Upper lobe of left lung (tissue), 6 donors: ENCODE measurements at regions not wholly inside any gene's neighbourhood (a gene's known extent, or its start where the extent isn't known, plus 50 kb on each side); places are given as distances from the start of the nearest gene placed in this dataset.

Experiments
- ATAC-seq, 2 donors: fragments of 200-7000 bp; cut with Tn5 transposase; one replicate each; pipeline ENCODE4 v1.9.1; 2022; ENCODE audit warnings: mild to moderate bottlenecking in 2 of 2, moderate library complexity in 2 of 2; ENCODE audit not compliant: low FRiP score in 2 of 2
- DNase-seq, 2 donors: peaks; one replicate each; pipeline ENCODE4 v3.0.0-alpha.2; 2019 to 2020
- H3K27ac ChIP-seq, 4 donors: fragments of 200-600 bp; sonication (generic); one replicate each; pipeline ENCODE4 v1.5.1; 2016 to 2019
- H3K27me3 ChIP-seq, 4 donors: fragments of 200-600 bp; sonication (generic); one replicate each; pipeline ENCODE4 v1.5.1; 2017 to 2019
- H3K36me3 ChIP-seq, 4 donors: fragments of 200-600 bp; sonication (generic); one replicate each; pipeline ENCODE4 v1.5.1; 2016 to 2019
- H3K4me1 ChIP-seq, 4 donors: fragments of 200-600 bp; sonication (generic); one replicate each; pipeline ENCODE4 v1.5.1; 2018 to 2019
- H3K4me3 ChIP-seq, 4 donors: fragments of 200-600 bp; sonication (generic); one replicate each; pipeline ENCODE4 v1.5.1; 2017 to 2019; ENCODE audit warnings: mild to moderate bottlenecking in 2 of 4, moderate library complexity in 1 of 4
- H3K9me3 ChIP-seq, 4 donors: fragments of 200-600 bp; sonication (generic); one replicate each; pipeline ENCODE4 v1.5.1; 2018 to 2019
- CTCF ChIP-seq, 6 experiments: fragments of 450-650 bp in 4 of 6; fragments of 200-600 bp in 2 of 6; sonication (generic) in 2 of 6; IDR thresholded peaks; one replicate each; pipeline ENCODE4 v1.5.1; 2016 to 2019; ENCODE audit warnings: antibody characterized with exemption in 6 of 6
- EP300 ChIP-seq, 4 donors: sonication (generic); formaldehyde crosslinking; IDR thresholded peaks; one replicate each; pipeline ENCODE4 v1.5.1; 2017; ENCODE audit warnings: antibody characterized with exemption in 4 of 4, control low read depth in 2 of 4
- POLR2A ChIP-seq, 4 donors: fragments of 450-650 bp; IDR thresholded peaks; one replicate each; pipeline ENCODE4 v1.5.1; 2016 to 2017; ENCODE audit warnings: antibody characterized with exemption in 4 of 4, mild to moderate bottlenecking in 2 of 4
- POLR2AphosphoS5 ChIP-seq, 2 donors: sonication (generic); formaldehyde crosslinking; IDR thresholded peaks; one replicate each; pipeline ENCODE4 v1.5.1; 2017; ENCODE audit warnings: antibody characterized with exemption in 2 of 2
- WGBS, 2 donors: methylation state at CpG; one replicate each; pipeline ENCODE4 v1.1.5; 2017 to 2018; 5-methylcytosine and 5-hydroxymethylcytosine counted together
- donor health status: DM: no; HTN: no; CAD: no; lungs with moderate emphysema.
- donor health status: DM: no; HTN: yes; CAD: no; lungs with severe emphysema.

GRCh38 chr6:40252531-40253258, 318.4 kb upstream of the MOCS1 start:
- Histone ChIP-seq H3K36me3 (no peaks in the 10 kb centered on the region), H3K4me1 (no peaks in the 10 kb centered on the region), H3K4me3 (no peak overlapping the region), H3K27me3 (no peaks in the 10 kb centered on the region), H3K9me3 (no peaks in the 10 kb centered on the region), H3K27ac (no peak overlapping the region)
- no peak for DNase-seq
- ATAC-seq: no peak
- no peak for TF ChIP-seq CTCF (IDR thresholded peaks at IDR 0.05)
- TF ChIP-seq POLR2AphosphoS5 (IDR thresholded peaks at IDR 0.05): no peak
- no peak for TF ChIP-seq EP300 (IDR thresholded peaks at IDR 0.05)
- TF ChIP-seq POLR2A (IDR thresholded peaks at IDR 0.05): no peak
- 73 to 76% methylated on average over 4 of the region's 4 CpGs for WGBS, 2 donors

GRCh38 chr6:40251637-40252300, 317.5 kb upstream of the MOCS1 start:
- WGBS, 2 donors: 83 to 88% methylated on average over 3 of the region's 3 CpGs
- no peak for ATAC-seq

DNA sequence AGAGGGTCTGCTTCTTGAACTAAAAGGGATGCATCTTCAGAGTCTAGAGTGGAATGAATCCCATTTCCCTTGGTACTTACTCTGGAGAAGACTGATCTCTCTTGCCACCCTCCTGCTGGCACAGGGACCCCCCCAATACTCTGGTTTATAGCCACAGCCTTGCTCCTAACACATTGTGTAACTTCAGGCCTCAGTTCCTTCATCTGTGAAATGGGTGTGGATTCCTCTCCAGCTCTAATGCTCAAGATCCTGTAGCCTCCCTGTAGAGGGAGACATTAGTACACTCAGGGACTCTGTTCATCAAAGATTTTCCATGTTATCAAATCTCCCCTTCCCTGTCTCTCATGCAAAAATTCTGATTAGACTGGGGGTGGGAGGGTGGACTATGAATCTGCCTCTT, 315.7 kb upstream of the MOCS1 start:
- TF ChIP-seq POLR2AphosphoS5 (IDR thresholded peaks at IDR 0.05): no peak
- TF ChIP-seq POLR2A (IDR thresholded peaks at IDR 0.05): no peak
- TF ChIP-seq EP300 (IDR thresholded peaks at IDR 0.05): no peak
- TF ChIP-seq CTCF (IDR thresholded peaks at IDR 0.05): no peak
- H3K9me3 ChIP-seq: no peaks in the 10 kb centered on the region

More at GRCh38 chr6:40251637-40252300, 317.5 kb upstream of the MOCS1 start:
- H3K36me3 ChIP-seq: no peaks in the 10 kb centered on the region
- no peaks in the 10 kb centered on the region for H3K9me3 ChIP-seq
- no peak overlapping the region for H3K4me3 ChIP-seq
- H3K27ac ChIP-seq: no peak overlapping the region
- H3K4me1 ChIP-seq: no peaks in the 10 kb centered on the region
- TF ChIP-seq POLR2A (IDR thresholded peaks at IDR 0.05) (no peak), POLR2AphosphoS5 (IDR thresholded peaks at IDR 0.05) (no peak), EP300 (IDR thresholded peaks at IDR 0.05) (no peak), CTCF (IDR thresholded peaks at IDR 0.05) (no peak)
- H3K27me3 ChIP-seq: no peaks in the 10 kb centered on the region
- DNase-seq: no peak

GRCh38 chr6:40247516-40248115, 313.4 kb upstream of the MOCS1 start:
- Histone ChIP-seq H3K36me3 (no peaks in the 10 kb centered on the region), H3K9me3 (no peaks in the 10 kb centered on the region), H3K27me3 (no peaks in the 10 kb centered on the region), H3K4me3 (no peak overlapping the region), H3K27ac (no peak overlapping the region), H3K4me1 (no peaks in the 10 kb centered on the region)
- no peak for TF ChIP-seq POLR2A (IDR thresholded peaks at IDR 0.05)
- ATAC-seq: peak in 1 of 2 donors; percentile 60
- 92 to 93% methylated on average over 3 of the region's 3 CpGs for WGBS, 2 donors
- no peak for DNase-seq

More for the DNA sequence above, 315.7 kb upstream of the MOCS1 start:
- H3K4me3 ChIP-seq: no peak overlapping the region
- H3K27ac ChIP-seq: no peak overlapping the region
- ATAC-seq (no peak), DNase-seq (no peak)
- no peaks in the 10 kb centered on the region for H3K27me3 ChIP-seq
- no peaks in the 10 kb centered on the region for H3K4me1 ChIP-seq
- no peaks in the 10 kb centered on the region for H3K36me3 ChIP-seq

GRCh38 chr6:40244699-40245098, 310.4 kb upstream of the MOCS1 start:
- Histone ChIP-seq H3K36me3 (no peaks in the 10 kb centered on the region), H3K27ac (no peak overlapping the region), H3K9me3 (no peaks in the 10 kb centered on the region), H3K27me3 (no peaks in the 10 kb centered on the region), H3K4me3 (no peak overlapping the region), H3K4me1 (no peaks in the 10 kb centered on the region)
- ATAC-seq (peak in 1 of 2 donors; percentile 56), DNase-seq (no peak)
- WGBS, 2 donors: 82 to 86% methylated on average over 1 of the region's 1 CpG
- TF ChIP-seq POLR2A (IDR thresholded peaks at IDR 0.05): no peak
- TF ChIP-seq EP300 (IDR thresholded peaks at IDR 0.05): no peak
- no peak for TF ChIP-seq CTCF (IDR thresholded peaks at IDR 0.05)
- TF ChIP-seq POLR2AphosphoS5 (IDR thresholded peaks at IDR 0.05): no peak
